ENCODE measurements at regions not wholly inside any gene's neighbourhood (a gene's known extent, or its start where the extent isn't known, plus 50 kb on each side); places are given as distances from the start of the nearest gene placed in this dataset.
A peak's percentile ranks its signal among the peaks of the same experiment; 100 is the strongest.

GRCh38 chr17:70661342-70662222, 492.2 kb downstream of the KCNJ2 start:
- POLR2A ChIA-PET: no interaction called here
- DNase-seq (ENCODE audit: low read depth in 1 of 2, low spot score in 1 of 2) (peak; percentile 15 to 34), ATAC-seq (peak; percentile 59 to 86; a peak in 5 of 6 replicates), FAIRE-seq (no peak)
- Histone ChIP-seq H3K4me3 (no peak overlapping the region), H3K27ac (peak overlapping the region in 1 of 2 experiments; percentile 30; a peak in 1 of 6 replicates), H3K4me1 (peaks cover 14% of the 10 kb centered on the region; the same call in 2 of the 3 replicates), H3K4me2 (peak overlapping the region; percentile 53), H3K9me3 (no peaks in the 10 kb centered on the region)
- CTCF ChIA-PET: interaction anchor here (0.6 to 0.7 kb wide), 2 partner anchors 16 to 1235 kb away, joined by 3 read pairs; no protein-coding TSS in a partner anchor
- 34% methylated on average over 10 of the region's 10 CpGs for WGBS (ENCODE audit: missing lambda C conversion rate)
- TF ChIP-seq, protein P1, sequence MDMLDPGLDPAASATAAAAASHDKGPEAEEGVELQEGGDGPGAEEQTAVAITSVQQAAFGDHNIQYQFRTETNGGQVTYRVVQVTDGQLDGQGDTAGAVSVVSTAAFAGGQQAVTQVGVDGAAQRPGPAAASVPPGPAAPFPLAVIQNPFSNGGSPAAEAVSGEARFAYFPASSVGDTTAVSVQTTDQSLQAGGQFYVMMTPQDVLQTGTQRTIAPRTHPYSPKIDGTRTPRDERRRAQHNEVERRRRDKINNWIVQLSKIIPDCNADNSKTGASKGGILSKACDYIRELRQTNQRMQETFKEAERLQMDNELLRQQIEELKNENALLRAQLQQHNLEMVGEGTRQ (IDR thresholded peaks at IDR 0.05): no peak
- no peak for TF ChIP-seq ZC3H11A (IDR thresholded peaks at IDR 0.05)
- no peak for TF ChIP-seq CHD4 (IDR thresholded peaks at IDR 0.05; ENCODE audit: borderline replicate concordance)
- 0 out of 2 replicates have a peak, but pooled peaks have one; percentile 3 for TF ChIP-seq FOSL2 (IDR thresholded peaks at IDR 0.05)
- TF ChIP-seq FOSL2 (CRISPR knock-in tag; IDR thresholded peaks at IDR 0.05): peak; percentile 39; the same call in 1 of the 2 replicates
- TF ChIP-seq, protein P2, sequence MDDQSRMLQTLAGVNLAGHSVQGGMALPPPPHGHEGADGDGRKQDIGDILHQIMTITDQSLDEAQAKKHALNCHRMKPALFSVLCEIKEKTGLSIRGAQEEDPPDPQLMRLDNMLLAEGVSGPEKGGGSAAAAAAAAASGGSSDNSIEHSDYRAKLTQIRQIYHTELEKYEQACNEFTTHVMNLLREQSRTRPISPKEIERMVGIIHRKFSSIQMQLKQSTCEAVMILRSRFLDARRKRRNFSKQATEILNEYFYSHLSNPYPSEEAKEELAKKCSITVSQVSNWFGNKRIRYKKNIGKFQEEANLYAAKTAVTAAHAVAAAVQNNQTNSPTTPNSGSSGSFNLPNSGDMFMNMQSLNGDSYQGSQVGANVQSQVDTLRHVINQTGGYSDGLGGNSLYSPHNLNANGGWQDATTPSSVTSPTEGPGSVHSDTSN (IDR thresholded peaks at IDR 0.05): no peak
- TF ChIP-seq JUN (IDR thresholded peaks at IDR 0.05): no peak
- no peak for TF ChIP-seq TFCP2L1 (CRISPR knock-in tag; IDR thresholded peaks at IDR 0.05)

DNA sequence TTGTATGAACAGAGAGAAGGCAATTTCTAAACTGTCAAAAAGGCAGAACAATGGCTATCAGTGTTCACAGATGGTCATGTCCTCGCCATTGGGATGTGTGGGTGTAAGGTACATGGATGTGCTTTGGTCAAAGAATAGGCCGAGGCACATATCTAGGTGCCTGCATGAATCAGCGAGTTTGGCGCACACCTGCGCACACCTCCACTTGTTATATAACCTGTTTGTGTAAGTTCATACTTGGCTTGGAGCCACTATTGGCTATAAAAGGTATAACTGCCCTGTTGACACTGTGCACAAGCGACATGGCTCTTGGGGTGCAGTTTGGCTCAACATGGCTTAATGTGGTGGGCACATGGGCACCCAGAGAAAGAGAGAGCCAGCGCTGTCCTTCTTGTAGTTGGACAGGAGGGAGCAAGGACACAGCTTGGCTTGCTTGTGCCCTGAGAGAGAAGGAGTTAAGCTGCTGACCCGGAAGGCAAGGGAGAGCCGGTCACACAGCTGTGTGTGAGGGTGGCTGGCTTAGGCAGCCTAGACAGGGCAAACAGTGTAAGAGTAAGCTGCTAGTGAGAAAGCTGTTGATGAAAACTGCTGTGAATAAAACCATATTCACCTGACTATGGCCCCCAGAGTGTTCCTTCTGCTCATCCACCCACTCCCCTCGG, 499.1 kb downstream of the KCNJ2 start:
- ATAC-seq (no peak), DNase-seq (ENCODE audit: low read depth in 1 of 2, low spot score in 1 of 2) (no peak), FAIRE-seq (no peak)
- Histone ChIP-seq H3K4me2 (no peak overlapping the region), H3K27ac (no peak overlapping the region), H3K4me1 (no peaks in the 10 kb centered on the region), H3K9me3 (no peaks in the 10 kb centered on the region), H3K4me3 (no peak overlapping the region)
- 68% methylated on average over 10 of the region's 10 CpGs for WGBS (ENCODE audit: missing lambda C conversion rate)
- POLR2A ChIA-PET: no interaction called here
- TF ChIP-seq, protein P3, sequence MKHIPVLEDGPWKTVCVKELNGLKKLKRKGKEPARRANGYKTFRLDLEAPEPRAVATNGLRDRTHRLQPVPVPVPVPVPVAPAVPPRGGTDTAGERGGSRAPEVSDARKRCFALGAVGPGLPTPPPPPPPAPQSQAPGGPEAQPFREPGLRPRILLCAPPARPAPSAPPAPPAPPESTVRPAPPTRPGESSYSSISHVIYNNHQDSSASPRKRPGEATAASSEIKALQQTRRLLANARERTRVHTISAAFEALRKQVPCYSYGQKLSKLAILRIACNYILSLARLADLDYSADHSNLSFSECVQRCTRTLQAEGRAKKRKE (CRISPR knock-in tag; IDR thresholded peaks at IDR 0.05; ENCODE audit: low read depth): no peak
- TF ChIP-seq FOSB (CRISPR knock-in tag; IDR thresholded peaks at IDR 0.05) (no peak), ZFP36 (IDR thresholded peaks at IDR 0.05; ENCODE audit: borderline replicate concordance, partially characterized antibody) (no peak), ZSCAN20 (CRISPR knock-in tag; IDR thresholded peaks at IDR 0.05) (no peak), RFX5 (IDR thresholded peaks at IDR 0.05) (no peak), GATA3 (IDR thresholded peaks at IDR 0.05; ENCODE audit: borderline replicate concordance) (no peak), HOXB5 (CRISPR knock-in tag; IDR thresholded peaks at IDR 0.05) (no peak)
- TF ChIP-seq, protein P4, sequence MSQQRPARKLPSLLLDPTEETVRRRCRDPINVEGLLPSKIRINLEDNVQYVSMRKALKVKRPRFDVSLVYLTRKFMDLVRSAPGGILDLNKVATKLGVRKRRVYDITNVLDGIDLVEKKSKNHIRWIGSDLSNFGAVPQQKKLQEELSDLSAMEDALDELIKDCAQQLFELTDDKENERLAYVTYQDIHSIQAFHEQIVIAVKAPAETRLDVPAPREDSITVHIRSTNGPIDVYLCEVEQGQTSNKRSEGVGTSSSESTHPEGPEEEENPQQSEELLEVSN (IDR thresholded peaks at IDR 0.05; ENCODE audit: borderline replicate concordance, low read depth): no peak
- TF ChIP-seq, protein P1 (IDR thresholded peaks at IDR 0.05): no peak
- CTCF ChIA-PET: no interaction called here
